H1 (cell line): ENCODE measurements at regions not wholly inside any gene's neighbourhood (a gene's known extent, or its start where the extent isn't known, plus 50 kb on each side); places are given as distances from the start of the nearest gene placed in this dataset.

Experiments used
- EP300 ChIP-seq, 2 experiments: IDR thresholded peaks; 1 replicate in 1 of 2; 2 replicates in 1 of 2; pipeline ENCODE4 v1.6.1; 2011 to 2012; ENCODE audit warnings: low read depth in 2 of 2, low read length in 2 of 2, mild to moderate bottlenecking in 2 of 2, borderline replicate concordance in 1 of 2, inconsistent platforms in 1 of 2, moderate library complexity in 1 of 2
- KDM1A ChIP-seq: fragments of 200-600, 300-600 bp; sonication (generic); IDR thresholded peaks from 2 replicates; pipeline ENCODE4 v1.7.1; 2016; ENCODE audit warnings: mild to moderate bottlenecking, low read length, borderline replicate concordance
- POLR2A ChIP-seq, 2 experiments: IDR thresholded peaks; 1 replicate in 1 of 2; 2 replicates in 1 of 2; pipeline ENCODE4 v1.6.1; 2011; ENCODE audit warnings: low read depth in 2 of 2, low read length in 2 of 2, mild to moderate bottlenecking in 2 of 2; ENCODE audit errors: control extremely low read depth in 1 of 2
- RXRA ChIP-seq: IDR thresholded peaks from 2 replicates; pipeline ENCODE4 v1.6.1; 2011; ENCODE audit warnings: low read depth, mild to moderate bottlenecking, low read length, moderate library complexity; ENCODE audit not compliant: insufficient read depth
- SP2 ChIP-seq: IDR thresholded peaks from 2 replicates; pipeline ENCODE4 v1.6.1; 2012; ENCODE audit warnings: mild to moderate bottlenecking, low read length, inconsistent platforms
- SRF ChIP-seq: IDR thresholded peaks from 2 replicates; pipeline ENCODE4 v1.6.1; 2011; ENCODE audit warnings: mild to moderate bottlenecking, low read depth, low read length, moderate library complexity
- TAF1 ChIP-seq: IDR thresholded peaks from 2 replicates; pipeline ENCODE4 v1.6.1; 2011; ENCODE audit warnings: mild to moderate bottlenecking, low read depth, low read length
- TF ChIP-seq, protein P1 (sequence below), 3 experiments: IDR thresholded peaks; 1 replicate in 2 of 3; 2 replicates in 1 of 3; pipeline versions ENCODE4 v1.5.1 to v1.6.1; 2011; ENCODE audit warnings: low read length in 3 of 3, mild to moderate bottlenecking in 3 of 3, inconsistent platforms in 2 of 3, low read depth in 1 of 3, moderate library complexity in 1 of 3; ENCODE audit not compliant: insufficient read depth in 1 of 3; ENCODE audit errors: control extremely low read depth in 1 of 3

DNA sequence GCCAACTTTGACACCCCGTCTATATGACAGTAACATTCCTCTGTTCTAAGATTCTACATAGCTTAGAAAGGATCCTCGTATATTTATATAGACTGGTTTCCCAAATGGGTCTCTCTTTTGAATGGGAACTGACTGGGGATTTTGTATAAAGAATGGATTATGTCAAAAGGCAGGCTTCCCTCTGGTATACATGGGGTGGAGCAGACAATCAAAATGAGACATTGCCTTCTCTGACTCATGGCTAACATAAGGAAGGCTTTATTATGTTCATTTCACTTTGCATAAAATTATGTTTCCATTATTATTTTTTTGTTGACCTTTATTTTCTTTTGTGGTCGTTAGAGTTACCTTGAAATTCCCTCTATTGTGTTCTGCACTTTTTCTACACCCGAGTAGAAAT lies 211.1 kb downstream of the ALG10B start:
- TF ChIP-seq EP300 (IDR thresholded peaks at IDR 0.05; ENCODE audit: borderline replicate concordance in 1 of 2, low read depth in 2 of 2, low read length in 2 of 2), result no peak
- TF ChIP-seq, protein P1, sequence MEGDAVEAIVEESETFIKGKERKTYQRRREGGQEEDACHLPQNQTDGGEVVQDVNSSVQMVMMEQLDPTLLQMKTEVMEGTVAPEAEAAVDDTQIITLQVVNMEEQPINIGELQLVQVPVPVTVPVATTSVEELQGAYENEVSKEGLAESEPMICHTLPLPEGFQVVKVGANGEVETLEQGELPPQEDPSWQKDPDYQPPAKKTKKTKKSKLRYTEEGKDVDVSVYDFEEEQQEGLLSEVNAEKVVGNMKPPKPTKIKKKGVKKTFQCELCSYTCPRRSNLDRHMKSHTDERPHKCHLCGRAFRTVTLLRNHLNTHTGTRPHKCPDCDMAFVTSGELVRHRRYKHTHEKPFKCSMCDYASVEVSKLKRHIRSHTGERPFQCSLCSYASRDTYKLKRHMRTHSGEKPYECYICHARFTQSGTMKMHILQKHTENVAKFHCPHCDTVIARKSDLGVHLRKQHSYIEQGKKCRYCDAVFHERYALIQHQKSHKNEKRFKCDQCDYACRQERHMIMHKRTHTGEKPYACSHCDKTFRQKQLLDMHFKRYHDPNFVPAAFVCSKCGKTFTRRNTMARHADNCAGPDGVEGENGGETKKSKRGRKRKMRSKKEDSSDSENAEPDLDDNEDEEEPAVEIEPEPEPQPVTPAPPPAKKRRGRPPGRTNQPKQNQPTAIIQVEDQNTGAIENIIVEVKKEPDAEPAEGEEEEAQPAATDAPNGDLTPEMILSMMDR (IDR thresholded peaks at IDR 0.05; ENCODE audit: control extremely low read depth in 1 of 3, insufficient read depth in 1 of 3, low read depth in 1 of 3, low read length in 3 of 3), result no peak
- TF ChIP-seq POLR2A (IDR thresholded peaks at IDR 0.05; ENCODE audit: control extremely low read depth in 1 of 2, low read depth in 2 of 2, low read length in 2 of 2), result no peak
- TF ChIP-seq SP2, result no peak
- no peak for TF ChIP-seq RXRA
- no peak for TF ChIP-seq SRF
- TF ChIP-seq TAF1, result no peak
- TF ChIP-seq KDM1A, result no peak
